Osteoblast (primary cell): ENCODE measurements at regions not wholly inside any gene's neighbourhood (a gene's known extent, or its start where the extent isn't known, plus 50 kb on each side); places are given as distances from the start of the nearest gene placed in this dataset.

Experiments
- DNase-seq: peaks from one replicate; pipeline ENCODE4 v3.0.0; 2011; ENCODE audit warnings: low spot score, mixed read lengths; ENCODE audit not compliant: insufficient read length; ENCODE audit errors: missing footprints
- H2AFZ ChIP-seq: 2 replicates; pipeline ENCODE4 v1.6.0; 2011; ENCODE audit warnings: mild to moderate bottlenecking, low read length
- H3K27ac ChIP-seq: 2 replicates; pipeline ENCODE4 v1.5.1; 2011; ENCODE audit warnings: mild to moderate bottlenecking, low read depth, low read length, moderate library complexity
- H3K27me3 ChIP-seq: 2 replicates; pipeline ENCODE4 v1.6.0; 2012; ENCODE audit warnings: mild to moderate bottlenecking, control low read depth, inconsistent platforms, low read length, moderate library complexity; ENCODE audit not compliant: insufficient read depth
- H3K36me3 ChIP-seq: 2 replicates; pipeline ENCODE4 v1.5.1; 2011; ENCODE audit warnings: mild to moderate bottlenecking, low read length, control low read depth, moderate library complexity; ENCODE audit not compliant: insufficient read depth
- H3K4me1 ChIP-seq: 2 replicates; pipeline ENCODE4 v1.5.1; 2011; ENCODE audit warnings: mild to moderate bottlenecking, low read length, control low read depth, moderate library complexity; ENCODE audit not compliant: insufficient read depth
- H3K4me2 ChIP-seq: 2 replicates; pipeline ENCODE4 v1.6.0; 2011; ENCODE audit warnings: mild to moderate bottlenecking, low read length; ENCODE audit not compliant: insufficient read depth
- H3K4me3 ChIP-seq: fragments of 200-600 bp; sonication (generic); 3 replicates; pipeline ENCODE4 v1.5.1; 2012; ENCODE audit warnings: mild to moderate bottlenecking, low read length, inconsistent platforms; ENCODE audit not compliant: insufficient read depth
- H3K79me2 ChIP-seq: 2 replicates; pipeline ENCODE4 v1.6.0; 2012; ENCODE audit warnings: mild to moderate bottlenecking, low read length, control low read depth, inconsistent platforms; ENCODE audit not compliant: insufficient read depth
- H3K9me3 ChIP-seq: 2 replicates; pipeline ENCODE4 v1.5.1; 2011; ENCODE audit warnings: low read depth, low read length, control low read depth
- H4K20me1 ChIP-seq: 2 replicates; pipeline ENCODE4 v1.6.0; 2012; ENCODE audit warnings: mild to moderate bottlenecking, low read length, control low read depth; ENCODE audit not compliant: insufficient read depth
- CTCF ChIP-seq: IDR thresholded peaks from 2 replicates; pipeline ENCODE4 v1.5.1; 2011; ENCODE audit warnings: mild to moderate bottlenecking, low read depth, low read length, moderate library complexity; ENCODE audit errors: extremely low read depth

GRCh38 chr2:57798346-57798745 lies 248.3 kb upstream of the VRK2 start:
- Histone ChIP-seq H4K20me1 (no peaks in the 10 kb centered on the region), H3K4me1 (no peaks in the 10 kb centered on the region), H3K27me3 (no peaks in the 10 kb centered on the region), H3K4me2 (no peak overlapping the region), H3K4me3 (no peak overlapping the region), H3K9me3 (no peaks in the 10 kb centered on the region), H3K79me2 (no peaks in the 10 kb centered on the region), H2AFZ (no peak overlapping the region), H3K36me3 (no peaks in the 10 kb centered on the region), H3K27ac (no peak overlapping the region)
- no peak for TF ChIP-seq CTCF
- no peak for DNase-seq

DNA sequence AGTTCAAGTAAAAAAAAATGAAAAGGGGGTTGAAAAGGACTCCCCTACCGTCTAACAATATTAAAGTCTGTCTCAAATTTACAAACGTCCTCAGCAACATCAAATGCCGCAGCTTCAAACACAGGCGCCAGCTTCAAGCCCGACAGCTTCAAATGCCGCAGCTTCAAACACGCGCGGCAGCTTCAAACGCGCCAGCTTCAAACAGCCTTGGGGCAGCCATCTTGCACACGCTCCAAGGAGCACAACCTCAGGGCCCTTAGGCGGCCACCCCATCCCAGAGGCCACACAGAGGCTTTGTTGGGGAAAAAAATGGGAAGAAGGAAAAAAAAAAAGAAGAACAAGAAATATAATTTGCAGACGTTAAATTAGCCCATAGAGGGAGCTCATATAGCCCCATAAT lies 244.4 kb upstream of the VRK2 start:
- no peak overlapping the region for H2AFZ ChIP-seq
- no peak overlapping the region for H3K4me3 ChIP-seq
- no peaks in the 10 kb centered on the region for H3K36me3 ChIP-seq
- no peak overlapping the region for H3K4me2 ChIP-seq
- no peak for DNase-seq
- no peaks in the 10 kb centered on the region for H3K79me2 ChIP-seq
- no peaks in the 10 kb centered on the region for H3K4me1 ChIP-seq
- no peaks in the 10 kb centered on the region for H4K20me1 ChIP-seq
- no peaks in the 10 kb centered on the region for H3K27me3 ChIP-seq
- TF ChIP-seq CTCF, result no peak
- no peaks in the 10 kb centered on the region for H3K9me3 ChIP-seq
- H3K27ac ChIP-seq, result no peak overlapping the region

- H3K4me1 ChIP-seq, result no peaks in the 10 kb centered on the region
Observed at GRCh38 chr2:57804971-57805370, 241.6 kb upstream of the VRK2 start.

DNA sequence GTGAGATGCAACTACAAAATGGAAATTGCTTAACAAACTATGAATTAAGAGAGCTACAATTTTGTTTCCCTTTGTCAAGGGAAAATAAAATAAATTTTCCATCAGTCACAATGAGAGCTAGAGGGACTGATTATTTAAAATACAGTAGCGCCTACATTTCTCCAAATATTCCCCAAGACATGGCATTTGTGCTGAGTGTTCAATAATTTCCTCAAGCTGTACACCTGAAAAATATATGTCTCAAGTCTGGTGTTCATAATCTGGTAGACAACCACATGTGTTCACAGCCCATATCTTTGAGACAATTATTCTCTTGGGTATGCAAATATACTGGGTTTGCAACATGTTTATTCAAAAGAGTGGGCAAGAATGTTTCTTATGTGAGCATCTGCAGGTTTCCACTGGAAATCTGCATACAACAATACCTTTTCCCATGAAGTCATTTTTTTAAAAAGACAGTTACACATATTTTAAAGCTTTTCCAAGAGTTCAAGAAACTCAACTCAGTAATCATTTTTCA lies 240.1 kb upstream of the VRK2 start:
- H3K4me3 ChIP-seq, result no peak overlapping the region
- no peaks in the 10 kb centered on the region for H3K27me3 ChIP-seq
- no peaks in the 10 kb centered on the region for H3K36me3 ChIP-seq
- H4K20me1 ChIP-seq, result no peaks in the 10 kb centered on the region
- TF ChIP-seq CTCF, result no peak
- H3K27ac ChIP-seq, result no peak overlapping the region
- H3K4me2 ChIP-seq, result no peak overlapping the region
- H3K4me1 ChIP-seq, result no peaks in the 10 kb centered on the region
- no peak for DNase-seq
- no peak overlapping the region for H2AFZ ChIP-seq
- no peaks in the 10 kb centered on the region for H3K79me2 ChIP-seq
- no peaks in the 10 kb centered on the region for H3K9me3 ChIP-seq

More at GRCh38 chr2:57804971-57805370, 241.6 kb upstream of the VRK2 start:
- Histone ChIP-seq H3K79me2 (no peaks in the 10 kb centered on the region), H3K27me3 (no peaks in the 10 kb centered on the region), H2AFZ (no peak overlapping the region), H3K9me3 (no peaks in the 10 kb centered on the region), H3K36me3 (no peaks in the 10 kb centered on the region), H3K27ac (no peak overlapping the region), H3K4me2 (no peak overlapping the region), H4K20me1 (no peaks in the 10 kb centered on the region), H3K4me3 (no peak overlapping the region)
- no peak for DNase-seq
- no peak for TF ChIP-seq CTCF
